ENCODE measurements at regions not wholly inside any gene's neighbourhood (a gene's known extent, or its start where the extent isn't known, plus 50 kb on each side); places are given as distances from the start of the nearest gene placed in this dataset.

DNA sequence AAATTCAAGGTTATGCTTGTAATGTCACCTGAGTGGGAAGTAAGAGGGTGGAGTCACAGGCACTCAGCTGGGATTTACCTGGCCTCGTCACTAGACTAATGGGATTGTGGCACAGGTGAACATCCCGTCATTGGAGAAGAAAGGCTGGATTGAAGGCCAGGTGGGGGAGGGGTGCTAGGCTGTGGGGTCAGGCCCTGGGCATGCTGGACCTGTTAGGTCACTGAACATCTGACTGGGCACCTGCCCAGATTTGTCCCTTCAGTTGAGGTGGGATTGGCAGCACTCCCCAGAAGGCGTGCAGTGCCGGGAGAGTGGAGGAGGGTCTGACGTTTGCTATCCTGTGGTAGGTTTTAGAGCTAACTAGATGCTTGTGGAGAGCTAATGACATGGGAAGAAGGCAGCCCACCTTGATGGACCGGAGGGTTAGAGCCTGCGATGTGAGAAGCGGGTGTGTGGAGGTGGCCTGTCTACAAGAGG lies 161.5 kb upstream of the ZNF267 start:
- TF ChIP-seq, protein P1, sequence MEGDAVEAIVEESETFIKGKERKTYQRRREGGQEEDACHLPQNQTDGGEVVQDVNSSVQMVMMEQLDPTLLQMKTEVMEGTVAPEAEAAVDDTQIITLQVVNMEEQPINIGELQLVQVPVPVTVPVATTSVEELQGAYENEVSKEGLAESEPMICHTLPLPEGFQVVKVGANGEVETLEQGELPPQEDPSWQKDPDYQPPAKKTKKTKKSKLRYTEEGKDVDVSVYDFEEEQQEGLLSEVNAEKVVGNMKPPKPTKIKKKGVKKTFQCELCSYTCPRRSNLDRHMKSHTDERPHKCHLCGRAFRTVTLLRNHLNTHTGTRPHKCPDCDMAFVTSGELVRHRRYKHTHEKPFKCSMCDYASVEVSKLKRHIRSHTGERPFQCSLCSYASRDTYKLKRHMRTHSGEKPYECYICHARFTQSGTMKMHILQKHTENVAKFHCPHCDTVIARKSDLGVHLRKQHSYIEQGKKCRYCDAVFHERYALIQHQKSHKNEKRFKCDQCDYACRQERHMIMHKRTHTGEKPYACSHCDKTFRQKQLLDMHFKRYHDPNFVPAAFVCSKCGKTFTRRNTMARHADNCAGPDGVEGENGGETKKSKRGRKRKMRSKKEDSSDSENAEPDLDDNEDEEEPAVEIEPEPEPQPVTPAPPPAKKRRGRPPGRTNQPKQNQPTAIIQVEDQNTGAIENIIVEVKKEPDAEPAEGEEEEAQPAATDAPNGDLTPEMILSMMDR (conservative IDR thresholded peaks at IDR 0.05; ENCODE audit: low read depth in 2 of 2) = no peak
- TF ChIP-seq EZH2 (IDR thresholded peaks at IDR 0.05; ENCODE audit: low read depth, unreplicated experiment) = no peak
- TF ChIP-seq, protein P2, sequence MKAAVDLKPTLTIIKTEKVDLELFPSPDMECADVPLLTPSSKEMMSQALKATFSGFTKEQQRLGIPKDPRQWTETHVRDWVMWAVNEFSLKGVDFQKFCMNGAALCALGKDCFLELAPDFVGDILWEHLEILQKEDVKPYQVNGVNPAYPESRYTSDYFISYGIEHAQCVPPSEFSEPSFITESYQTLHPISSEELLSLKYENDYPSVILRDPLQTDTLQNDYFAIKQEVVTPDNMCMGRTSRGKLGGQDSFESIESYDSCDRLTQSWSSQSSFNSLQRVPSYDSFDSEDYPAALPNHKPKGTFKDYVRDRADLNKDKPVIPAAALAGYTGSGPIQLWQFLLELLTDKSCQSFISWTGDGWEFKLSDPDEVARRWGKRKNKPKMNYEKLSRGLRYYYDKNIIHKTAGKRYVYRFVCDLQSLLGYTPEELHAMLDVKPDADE (IDR thresholded peaks at IDR 0.05) = no peak
- TF ChIP-seq, protein P3, sequence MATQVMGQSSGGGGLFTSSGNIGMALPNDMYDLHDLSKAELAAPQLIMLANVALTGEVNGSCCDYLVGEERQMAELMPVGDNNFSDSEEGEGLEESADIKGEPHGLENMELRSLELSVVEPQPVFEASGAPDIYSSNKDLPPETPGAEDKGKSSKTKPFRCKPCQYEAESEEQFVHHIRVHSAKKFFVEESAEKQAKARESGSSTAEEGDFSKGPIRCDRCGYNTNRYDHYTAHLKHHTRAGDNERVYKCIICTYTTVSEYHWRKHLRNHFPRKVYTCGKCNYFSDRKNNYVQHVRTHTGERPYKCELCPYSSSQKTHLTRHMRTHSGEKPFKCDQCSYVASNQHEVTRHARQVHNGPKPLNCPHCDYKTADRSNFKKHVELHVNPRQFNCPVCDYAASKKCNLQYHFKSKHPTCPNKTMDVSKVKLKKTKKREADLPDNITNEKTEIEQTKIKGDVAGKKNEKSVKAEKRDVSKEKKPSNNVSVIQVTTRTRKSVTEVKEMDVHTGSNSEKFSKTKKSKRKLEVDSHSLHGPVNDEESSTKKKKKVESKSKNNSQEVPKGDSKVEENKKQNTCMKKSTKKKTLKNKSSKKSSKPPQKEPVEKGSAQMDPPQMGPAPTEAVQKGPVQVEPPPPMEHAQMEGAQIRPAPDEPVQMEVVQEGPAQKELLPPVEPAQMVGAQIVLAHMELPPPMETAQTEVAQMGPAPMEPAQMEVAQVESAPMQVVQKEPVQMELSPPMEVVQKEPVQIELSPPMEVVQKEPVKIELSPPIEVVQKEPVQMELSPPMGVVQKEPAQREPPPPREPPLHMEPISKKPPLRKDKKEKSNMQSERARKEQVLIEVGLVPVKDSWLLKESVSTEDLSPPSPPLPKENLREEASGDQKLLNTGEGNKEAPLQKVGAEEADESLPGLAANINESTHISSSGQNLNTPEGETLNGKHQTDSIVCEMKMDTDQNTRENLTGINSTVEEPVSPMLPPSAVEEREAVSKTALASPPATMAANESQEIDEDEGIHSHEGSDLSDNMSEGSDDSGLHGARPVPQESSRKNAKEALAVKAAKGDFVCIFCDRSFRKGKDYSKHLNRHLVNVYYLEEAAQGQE (IDR thresholded peaks at IDR 0.05; ENCODE audit: unreplicated experiment) = no peak
